KMS-11 (cell line): ENCODE measurements at regions not wholly inside any gene's neighbourhood (a gene's known extent, or its start where the extent isn't known, plus 50 kb on each side); places are given as distances from the start of the nearest gene placed in this dataset.

ENCODE experiments used
- H2AFZ ChIP-seq: fragments of 200-600 bp; sonication (generic); 2 replicates; pipeline ENCODE4 v1.6.1; 2016; ENCODE audit warnings: antibody characterized with exemption, mixed run types, low read depth
- H3K27ac ChIP-seq: fragments of 200-600 bp; sonication (generic); 2 replicates; pipeline ENCODE4 v1.6.1; 2016; ENCODE audit warnings: mild to moderate bottlenecking, mixed run types
- H3K27me3 ChIP-seq: fragments of 200-600 bp; sonication (generic); 2 replicates; pipeline ENCODE4 v1.6.1; 2017; ENCODE audit warnings: mild to moderate bottlenecking, low read depth, mixed run types, moderate library complexity; ENCODE audit not compliant: insufficient read depth
- H3K36me3 ChIP-seq: fragments of 200-600 bp; sonication (generic); 2 replicates; pipeline ENCODE4 v1.6.1; 2017; ENCODE audit warnings: mild to moderate bottlenecking, mixed run types; ENCODE audit not compliant: insufficient read depth
- H3K4me1 ChIP-seq: fragments of 200-600 bp; sonication (generic); 2 replicates; pipeline ENCODE4 v1.6.1; 2016; ENCODE audit warnings: mild to moderate bottlenecking, low read depth, mixed run types; ENCODE audit not compliant: poor library complexity, severe bottlenecking
- H3K4me2 ChIP-seq: fragments of 200-600 bp; sonication (generic); 2 replicates; pipeline ENCODE4 v1.7.0; 2016; ENCODE audit warnings: mild to moderate bottlenecking, mixed run types
- H3K4me3 ChIP-seq: fragments of 200-600 bp; sonication (generic); IDR thresholded peaks from 2 replicates; pipeline ENCODE4 v1.6.1; 2017; ENCODE audit warnings: low read depth, low read length, mixed read lengths; ENCODE audit not compliant: insufficient read depth
- H3K79me2 ChIP-seq: fragments of 200-600 bp; sonication (generic); 2 replicates; pipeline ENCODE4 v1.6.1; 2016; ENCODE audit warnings: low read depth, mixed run types; ENCODE audit not compliant: insufficient read depth
- H3K9ac ChIP-seq: fragments of 200-600 bp; sonication (generic); 2 replicates; pipeline ENCODE4 v1.6.1; 2016; ENCODE audit warnings: mild to moderate bottlenecking, mixed run types
- H4K20me1 ChIP-seq: fragments of 200-600 bp; sonication (generic); 2 replicates; pipeline ENCODE4 v1.6.1; 2016; ENCODE audit warnings: mild to moderate bottlenecking, mixed run types; ENCODE audit not compliant: insufficient read depth
- TF ChIP-seq, protein P1 (sequence below): fragments of 200-600 bp; sonication (generic); conservative IDR thresholded peaks from 2 replicates; pipeline ENCODE4 v1.6.1; 2017; ENCODE audit warnings: low read depth, mild to moderate bottlenecking, antibody characterized with exemption, low read length, moderate library complexity, mixed read lengths

DNA sequence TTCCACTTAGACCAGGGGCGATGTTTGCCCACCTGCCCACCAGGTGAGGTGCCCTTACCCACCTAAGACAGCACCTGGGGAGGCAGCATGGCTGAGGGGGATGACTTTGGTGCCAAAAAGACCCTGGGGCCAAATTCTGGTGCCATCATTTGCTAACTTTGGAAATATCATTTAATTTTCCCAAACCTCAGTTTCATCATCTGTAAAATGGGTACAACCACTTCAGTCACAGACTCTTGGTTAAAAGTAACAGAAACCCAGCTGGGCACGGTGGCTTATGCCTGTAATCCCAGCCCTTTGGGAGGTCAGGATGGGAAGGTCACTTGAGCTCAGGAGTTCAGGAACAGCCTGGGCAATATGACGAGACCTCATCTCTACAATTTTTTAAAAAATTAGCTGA is 177.8 kb downstream of the USP12 start:
- Histone ChIP-seq H3K4me1 (no peaks in the 10 kb centered on the region), H3K36me3 (no peaks in the 10 kb centered on the region), H3K79me2 (no peaks in the 10 kb centered on the region), H2AFZ (no peak overlapping the region), H4K20me1 (no peaks in the 10 kb centered on the region), H3K27me3 (no peaks in the 10 kb centered on the region), H3K4me3 (no peak overlapping the region), H3K9ac (no peak overlapping the region), H3K27ac (no peak overlapping the region), H3K4me2 (no peak overlapping the region)
- TF ChIP-seq, protein P1, sequence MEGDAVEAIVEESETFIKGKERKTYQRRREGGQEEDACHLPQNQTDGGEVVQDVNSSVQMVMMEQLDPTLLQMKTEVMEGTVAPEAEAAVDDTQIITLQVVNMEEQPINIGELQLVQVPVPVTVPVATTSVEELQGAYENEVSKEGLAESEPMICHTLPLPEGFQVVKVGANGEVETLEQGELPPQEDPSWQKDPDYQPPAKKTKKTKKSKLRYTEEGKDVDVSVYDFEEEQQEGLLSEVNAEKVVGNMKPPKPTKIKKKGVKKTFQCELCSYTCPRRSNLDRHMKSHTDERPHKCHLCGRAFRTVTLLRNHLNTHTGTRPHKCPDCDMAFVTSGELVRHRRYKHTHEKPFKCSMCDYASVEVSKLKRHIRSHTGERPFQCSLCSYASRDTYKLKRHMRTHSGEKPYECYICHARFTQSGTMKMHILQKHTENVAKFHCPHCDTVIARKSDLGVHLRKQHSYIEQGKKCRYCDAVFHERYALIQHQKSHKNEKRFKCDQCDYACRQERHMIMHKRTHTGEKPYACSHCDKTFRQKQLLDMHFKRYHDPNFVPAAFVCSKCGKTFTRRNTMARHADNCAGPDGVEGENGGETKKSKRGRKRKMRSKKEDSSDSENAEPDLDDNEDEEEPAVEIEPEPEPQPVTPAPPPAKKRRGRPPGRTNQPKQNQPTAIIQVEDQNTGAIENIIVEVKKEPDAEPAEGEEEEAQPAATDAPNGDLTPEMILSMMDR, result no peak

DNA sequence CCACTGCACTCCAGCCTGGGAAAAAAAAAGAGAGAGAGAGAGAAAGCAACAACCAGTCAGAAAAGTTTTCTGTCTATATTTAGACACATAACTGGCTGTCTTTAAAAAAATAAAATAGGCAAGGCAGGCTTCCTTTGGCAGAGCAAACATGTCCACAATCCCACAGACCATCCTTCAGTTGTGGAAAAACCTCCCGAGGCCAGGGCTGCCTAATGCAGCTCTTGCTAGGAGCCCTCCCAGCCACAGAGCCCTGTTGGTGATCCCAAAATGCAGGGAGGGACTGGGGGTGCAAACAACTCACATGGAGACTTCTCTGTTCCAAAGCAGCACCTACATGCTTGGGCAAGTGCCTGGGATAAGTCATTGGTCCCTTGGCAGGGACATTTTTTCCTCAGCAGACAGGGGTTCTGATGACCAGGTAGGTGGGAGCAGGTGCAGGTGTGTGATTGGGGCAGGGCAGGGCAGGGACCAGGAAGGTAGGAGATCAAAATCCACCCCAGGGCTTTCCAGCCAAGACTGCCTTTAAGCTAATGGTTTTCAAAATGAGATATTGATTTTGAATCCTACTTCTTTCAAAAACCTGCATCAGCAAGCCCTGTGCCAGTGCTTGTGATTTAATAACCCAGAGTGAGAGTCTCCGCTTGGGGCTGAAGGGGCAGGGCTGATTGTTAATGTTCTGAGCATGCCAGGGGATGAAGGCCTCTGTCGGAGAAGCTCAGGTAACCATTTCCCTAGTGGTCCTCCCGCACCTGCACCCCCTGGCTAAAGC is 178.5 kb downstream of the USP12 start:
- no peak overlapping the region for H3K27ac ChIP-seq
- H3K9ac ChIP-seq, result no peak overlapping the region

GRCh38 chr13:26991508-26992181 is 180.0 kb downstream of the USP12 start:
- H3K4me1 ChIP-seq, result no peaks in the 10 kb centered on the region
- TF ChIP-seq, protein P1, result no peak
- no peak overlapping the region for H3K4me3 ChIP-seq
- no peak overlapping the region for H3K27ac ChIP-seq
- no peaks in the 10 kb centered on the region for H3K79me2 ChIP-seq
- H3K27me3 ChIP-seq, result no peaks in the 10 kb centered on the region
- no peak overlapping the region for H3K4me2 ChIP-seq
- no peak overlapping the region for H2AFZ ChIP-seq
- no peak overlapping the region for H3K9ac ChIP-seq
- H3K36me3 ChIP-seq, result no peaks in the 10 kb centered on the region
- H4K20me1 ChIP-seq, result no peaks in the 10 kb centered on the region

More for the DNA sequence above, 178.5 kb downstream of the USP12 start:
- no peaks in the 10 kb centered on the region for H4K20me1 ChIP-seq
- no peaks in the 10 kb centered on the region for H3K27me3 ChIP-seq
- TF ChIP-seq, protein P1, result no peak
- H3K36me3 ChIP-seq, result no peaks in the 10 kb centered on the region
- no peak overlapping the region for H3K4me3 ChIP-seq
- no peak overlapping the region for H2AFZ ChIP-seq
- no peaks in the 10 kb centered on the region for H3K79me2 ChIP-seq
- no peaks in the 10 kb centered on the region for H3K4me1 ChIP-seq
- H3K4me2 ChIP-seq, result no peak overlapping the region

DNA sequence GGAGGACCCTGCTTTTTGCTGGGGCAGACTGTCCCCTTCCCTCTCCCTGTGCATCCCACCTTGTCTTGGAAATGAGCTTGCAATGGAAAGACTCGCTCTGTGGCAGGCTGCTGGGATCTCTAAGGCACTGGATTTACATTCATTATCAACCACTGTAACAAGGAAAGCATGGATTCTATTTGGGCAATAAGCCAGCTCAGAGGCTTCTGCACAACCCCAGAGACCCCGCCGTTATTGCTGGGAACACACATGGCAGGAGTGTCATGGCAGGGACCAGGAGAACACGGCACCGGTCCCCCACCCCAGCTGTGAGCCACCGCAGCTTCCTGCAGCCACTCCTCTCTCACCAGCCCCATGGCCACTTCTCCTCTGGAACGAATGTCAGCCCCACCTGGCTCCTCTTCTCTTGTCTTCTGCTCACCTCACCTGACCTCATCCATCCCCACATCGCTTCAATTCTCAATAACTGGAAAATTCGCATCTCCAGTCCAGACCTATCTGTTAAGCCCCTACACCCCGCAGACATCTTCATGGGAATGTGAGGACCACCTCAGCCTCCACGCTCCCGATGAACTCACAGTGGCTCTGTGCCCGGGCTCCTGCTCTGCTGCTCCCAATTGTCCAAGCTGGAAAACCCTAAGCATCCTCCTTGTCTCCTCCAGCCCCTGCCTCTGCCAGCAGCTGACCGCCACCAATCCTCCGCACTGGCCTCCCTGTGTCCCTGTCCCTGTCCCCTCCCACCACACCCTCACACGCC is 181.5 kb downstream of the USP12 start:
- Histone ChIP-seq H3K79me2 (no peaks in the 10 kb centered on the region), H2AFZ (no peak overlapping the region), H3K9ac (no peak overlapping the region), H3K27ac (no peak overlapping the region), H4K20me1 (no peaks in the 10 kb centered on the region), H3K4me2 (no peak overlapping the region), H3K27me3 (no peaks in the 10 kb centered on the region), H3K4me1 (no peaks in the 10 kb centered on the region), H3K4me3 (no peak overlapping the region), H3K36me3 (no peaks in the 10 kb centered on the region)
- TF ChIP-seq, protein P1, result no peak
